HG03025 (cell line): ENCODE measurements at regions not wholly inside any gene's neighbourhood (a gene's known extent, or its start where the extent isn't known, plus 50 kb on each side); places are given as distances from the start of the nearest gene placed in this dataset.

Experiments
- ATAC-seq: cut with Tn5 transposase; IDR thresholded peaks from one replicate; pipeline ENCODE4 v1.9.1; 2021; ENCODE audit warnings: mild to moderate bottlenecking, moderate library complexity; ENCODE audit not compliant: unreplicated experiment, low FRiP score

GRCh38 chr10:44591911-44592310 lies 207.0 kb upstream of the CXCL12 start:
- ATAC-seq = no peak

GRCh38 chr10:44593952-44594351 lies 209.1 kb upstream of the CXCL12 start:
- ATAC-seq = no peak

- no peak for ATAC-seq
Observed at GRCh38 chr10:44607116-44607515, 222.2 kb upstream of the CXCL12 start.

GRCh38 chr10:44618910-44619309 lies 234.0 kb upstream of the CXCL12 start:
- ATAC-seq = no peak

- ATAC-seq = no peak
Observed at GRCh38 chr10:44619521-44619920, 234.6 kb upstream of the CXCL12 start.

GRCh38 chr10:44619975-44620374 lies 235.1 kb upstream of the CXCL12 start:
- no peak for ATAC-seq

- no peak for ATAC-seq
Observed at GRCh38 chr10:44627591-44628354, 242.9 kb upstream of the CXCL12 start.

- no peak for ATAC-seq
Observed at GRCh38 chr10:44628921-44629320, 244.0 kb upstream of the CXCL12 start.

GRCh38 chr10:44635176-44635575 lies 250.3 kb upstream of the CXCL12 start:
- ATAC-seq = no peak

- no peak for ATAC-seq
Observed at GRCh38 chr10:44636625-44637024, 251.7 kb upstream of the CXCL12 start.

- ATAC-seq = no peak
Observed at GRCh38 chr10:44640429-44640828, 255.5 kb upstream of the CXCL12 start.

GRCh38 chr10:44647473-44647872 lies 262.6 kb upstream of the CXCL12 start:
- no peak for ATAC-seq

- ATAC-seq = no peak
Observed at GRCh38 chr10:44647877-44648542, 263.1 kb upstream of the CXCL12 start.

- ATAC-seq = no peak
Observed at GRCh38 chr10:44650691-44651661, 260.2 kb upstream of the TMEM72 start.

GRCh38 chr10:44651834-44652233 lies 259.3 kb upstream of the TMEM72 start:
- no peak for ATAC-seq

GRCh38 chr10:44659320-44659719 lies 251.8 kb upstream of the TMEM72 start:
- ATAC-seq = no peak

- no peak for ATAC-seq
Observed at GRCh38 chr10:44660271-44660670, 250.9 kb upstream of the TMEM72 start.

GRCh38 chr10:44662051-44662450 lies 249.1 kb upstream of the TMEM72 start:
- ATAC-seq = no peak

GRCh38 chr10:44668336-44668735 lies 242.8 kb upstream of the TMEM72 start:
- no peak for ATAC-seq

GRCh38 chr10:44671319-44671718 lies 239.8 kb upstream of the TMEM72 start:
- no peak for ATAC-seq
